WTC11 (cell line): ENCODE measurements at regions not wholly inside any gene's neighbourhood (a gene's known extent, or its start where the extent isn't known, plus 50 kb on each side); places are given as distances from the start of the nearest gene placed in this dataset.

ENCODE experiments used
- ATAC-seq: fragments of 200-7000 bp; cut with Tn5 transposase; 2 replicates; pipeline ENCODE4 v1.10.0; 2021; ENCODE audit warnings: mild to moderate bottlenecking, moderate library complexity
- CTCF ChIA-PET: fragments of 300-600 bp; sonication (Branson Sonifier 250); formaldehyde crosslinking; loops from one replicate; lab custom pipeline; 2021; ENCODE audit warnings: antibody characterized with exemption; lab: Charles Lee
- POLR2A ChIA-PET: fragments of 350-600 bp; sonication (Branson Sonifier 250); formaldehyde crosslinking; loops from one replicate; lab custom pipeline; 2021; ENCODE audit warnings: antibody characterized with exemption; lab: Charles Lee
- DNase-seq: peaks from one replicate; pipeline ENCODE4 v3.0.0; 2021; ENCODE audit warnings: low spot score
- H3K27ac Mint-ChIP-seq: 2 replicates; pipeline ENCODE4 v1.8.0; 2021; ENCODE audit warnings: mixed read lengths
- H3K27me3 Mint-ChIP-seq: 2 replicates; pipeline ENCODE4 v1.8.0; 2021; ENCODE audit warnings: low read depth, mild to moderate bottlenecking, moderate library complexity, mixed read lengths
- H3K36me3 Mint-ChIP-seq: 2 replicates; pipeline ENCODE4 v1.8.0; 2021; ENCODE audit warnings: mixed read lengths
- H3K4me1 Mint-ChIP-seq: 2 replicates; pipeline ENCODE4 v1.8.0; 2022; ENCODE audit warnings: mixed read lengths
- H3K4me3 Mint-ChIP-seq: 2 replicates; pipeline ENCODE4 v1.8.0; 2021; ENCODE audit warnings: mild to moderate bottlenecking, moderate library complexity, mixed read lengths
- H3K9me3 Mint-ChIP-seq: 2 replicates; pipeline ENCODE4 v1.8.0; 2021; ENCODE audit warnings: mixed read lengths
- ARID4B ChIP-seq: sonication (generic); formaldehyde crosslinking; IDR thresholded peaks from 2 replicates; pipeline ENCODE4 v1.8.0; 2023; ENCODE audit warnings: missing genetic modification reagents, mild to moderate bottlenecking, borderline replicate concordance
- CREB1 ChIP-seq: sonication (generic); formaldehyde crosslinking; IDR thresholded peaks from 2 replicates; pipeline ENCODE4 v1.8.0; 2023; ENCODE audit warnings: mild to moderate bottlenecking, missing genetic modification reagents
- CREM ChIP-seq: sonication (generic); formaldehyde crosslinking; IDR thresholded peaks from 2 replicates; pipeline ENCODE4 v1.8.1; 2022; ENCODE audit warnings: mild to moderate bottlenecking, missing genetic modification reagents, moderate library complexity
- FOXJ3 ChIP-seq: sonication (generic); formaldehyde crosslinking; IDR thresholded peaks from 2 replicates; pipeline ENCODE4 v1.9.0; 2021; ENCODE audit warnings: missing genetic modification reagents, mild to moderate bottlenecking, borderline replicate concordance
- KAT7 ChIP-seq: sonication (generic); formaldehyde crosslinking; IDR thresholded peaks from 2 replicates; pipeline ENCODE4 v1.8.1; 2023; ENCODE audit warnings: missing genetic modification reagents, mild to moderate bottlenecking, borderline replicate concordance
- MAX ChIP-seq: sonication (generic); formaldehyde crosslinking; IDR thresholded peaks from 2 replicates; pipeline ENCODE4 v1.8.0; 2022; ENCODE audit warnings: mild to moderate bottlenecking, missing genetic modification reagents
- MLX ChIP-seq: sonication (generic); formaldehyde crosslinking; IDR thresholded peaks from 2 replicates; pipeline ENCODE4 v1.8.1; 2023; ENCODE audit warnings: mild to moderate bottlenecking, missing genetic modification reagents, moderate library complexity
- MXD4 ChIP-seq: fragments of 250-450 bp; sonication (Bioruptor Pico); IDR thresholded peaks from 2 replicates; pipeline ENCODE4 v1.8.0; 2021; ENCODE audit warnings: mild to moderate bottlenecking, moderate library complexity, borderline replicate concordance
- NFE2L1 ChIP-seq: sonication (generic); formaldehyde crosslinking; IDR thresholded peaks from 2 replicates; pipeline ENCODE4 v1.8.1; 2023; ENCODE audit warnings: missing genetic modification reagents
- OVOL2 ChIP-seq: fragments of 250-450 bp; sonication (Bioruptor Pico); IDR thresholded peaks from 2 replicates; pipeline ENCODE4 v1.9.0; 2021; ENCODE audit warnings: mild to moderate bottlenecking, borderline replicate concordance
- PRRX2 ChIP-seq: fragments of 250-450 bp; sonication (Bioruptor Pico); IDR thresholded peaks from 2 replicates; pipeline ENCODE4 v1.8.0; 2021; ENCODE audit warnings: mild to moderate bottlenecking
- SOX15 ChIP-seq: fragments of 250-450 bp; sonication (Bioruptor Pico); IDR thresholded peaks from 2 replicates; pipeline ENCODE4 v1.9.0; 2021; ENCODE audit warnings: mild to moderate bottlenecking
- TEAD1 ChIP-seq: sonication (generic); formaldehyde crosslinking; IDR thresholded peaks from 2 replicates; pipeline ENCODE4 v1.8.0; 2022; ENCODE audit warnings: mild to moderate bottlenecking, missing genetic modification reagents
- ZNF138 ChIP-seq: sonication (generic); formaldehyde crosslinking; conservative IDR thresholded peaks from 2 replicates; pipeline ENCODE4 v1.8.1; 2022; ENCODE audit warnings: mild to moderate bottlenecking, moderate library complexity, missing genetic modification reagents
- ZNF263 ChIP-seq: sonication (generic); formaldehyde crosslinking; IDR thresholded peaks from 2 replicates; pipeline ENCODE4 v1.8.1; 2022; ENCODE audit warnings: low read depth, mild to moderate bottlenecking, moderate library complexity, missing genetic modification reagents
- ZNF416 ChIP-seq: fragments of 250-450 bp; sonication (Bioruptor Pico); IDR thresholded peaks from 2 replicates; pipeline ENCODE4 v1.9.0; 2021; ENCODE audit warnings: mild to moderate bottlenecking, inconsistent platforms
- TF ChIP-seq, protein P1 (sequence below): fragments of 250-450 bp; sonication (Bioruptor Pico); IDR thresholded peaks from 2 replicates; pipeline ENCODE4 v1.9.0; 2021; ENCODE audit warnings: mild to moderate bottlenecking, borderline replicate concordance
- TF ChIP-seq, protein P2 (sequence below): sonication (generic); formaldehyde crosslinking; IDR thresholded peaks from 2 replicates; pipeline ENCODE4 v1.8.1; 2023; ENCODE audit warnings: mild to moderate bottlenecking, moderate library complexity, missing genetic modification reagents
- TF ChIP-seq, protein P3 (sequence below): sonication (generic); formaldehyde crosslinking; IDR thresholded peaks from 2 replicates; pipeline ENCODE4 v1.8.1; 2022; ENCODE audit warnings: low read depth, missing genetic modification reagents, borderline replicate concordance
- TF ChIP-seq, protein P4 (sequence below): fragments of 250-450 bp; sonication (Bioruptor Pico); IDR thresholded peaks from 2 replicates; pipeline ENCODE4 v2.1.2; 2022; ENCODE audit warnings: mild to moderate bottlenecking, moderate library complexity

DNA sequence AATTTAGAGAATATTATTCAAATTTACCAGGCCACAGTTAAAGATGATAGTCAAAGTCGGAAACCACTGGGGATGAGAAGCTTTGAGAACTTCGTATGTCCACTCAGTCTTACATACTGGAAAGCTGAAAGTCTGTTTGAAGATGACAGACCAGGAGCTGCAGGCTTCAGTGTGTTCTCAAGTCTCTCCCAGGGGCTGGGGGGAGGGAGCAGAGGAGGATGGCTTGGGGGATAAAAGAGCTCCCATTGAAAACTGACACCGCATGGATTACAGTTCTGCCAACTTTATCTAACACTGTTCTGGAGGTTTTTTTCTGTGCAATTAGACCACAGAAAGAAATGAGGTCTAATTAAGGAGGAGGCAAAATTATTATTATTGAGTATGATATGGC, 170.5 kb upstream of the ALKAL2 start (continued):
- TF ChIP-seq, protein P1, sequence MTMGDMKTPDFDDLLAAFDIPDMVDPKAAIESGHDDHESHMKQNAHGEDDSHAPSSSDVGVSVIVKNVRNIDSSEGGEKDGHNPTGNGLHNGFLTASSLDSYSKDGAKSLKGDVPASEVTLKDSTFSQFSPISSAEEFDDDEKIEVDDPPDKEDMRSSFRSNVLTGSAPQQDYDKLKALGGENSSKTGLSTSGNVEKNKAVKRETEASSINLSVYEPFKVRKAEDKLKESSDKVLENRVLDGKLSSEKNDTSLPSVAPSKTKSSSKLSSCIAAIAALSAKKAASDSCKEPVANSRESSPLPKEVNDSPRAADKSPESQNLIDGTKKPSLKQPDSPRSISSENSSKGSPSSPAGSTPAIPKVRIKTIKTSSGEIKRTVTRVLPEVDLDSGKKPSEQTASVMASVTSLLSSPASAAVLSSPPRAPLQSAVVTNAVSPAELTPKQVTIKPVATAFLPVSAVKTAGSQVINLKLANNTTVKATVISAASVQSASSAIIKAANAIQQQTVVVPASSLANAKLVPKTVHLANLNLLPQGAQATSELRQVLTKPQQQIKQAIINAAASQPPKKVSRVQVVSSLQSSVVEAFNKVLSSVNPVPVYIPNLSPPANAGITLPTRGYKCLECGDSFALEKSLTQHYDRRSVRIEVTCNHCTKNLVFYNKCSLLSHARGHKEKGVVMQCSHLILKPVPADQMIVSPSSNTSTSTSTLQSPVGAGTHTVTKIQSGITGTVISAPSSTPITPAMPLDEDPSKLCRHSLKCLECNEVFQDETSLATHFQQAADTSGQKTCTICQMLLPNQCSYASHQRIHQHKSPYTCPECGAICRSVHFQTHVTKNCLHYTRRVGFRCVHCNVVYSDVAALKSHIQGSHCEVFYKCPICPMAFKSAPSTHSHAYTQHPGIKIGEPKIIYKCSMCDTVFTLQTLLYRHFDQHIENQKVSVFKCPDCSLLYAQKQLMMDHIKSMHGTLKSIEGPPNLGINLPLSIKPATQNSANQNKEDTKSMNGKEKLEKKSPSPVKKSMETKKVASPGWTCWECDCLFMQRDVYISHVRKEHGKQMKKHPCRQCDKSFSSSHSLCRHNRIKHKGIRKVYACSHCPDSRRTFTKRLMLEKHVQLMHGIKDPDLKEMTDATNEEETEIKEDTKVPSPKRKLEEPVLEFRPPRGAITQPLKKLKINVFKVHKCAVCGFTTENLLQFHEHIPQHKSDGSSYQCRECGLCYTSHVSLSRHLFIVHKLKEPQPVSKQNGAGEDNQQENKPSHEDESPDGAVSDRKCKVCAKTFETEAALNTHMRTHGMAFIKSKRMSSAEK (CRISPR knock-in tag): no peak
- TF ChIP-seq NFE2L1 (CRISPR knock-in tag) (no peak), ZNF416 (no peak), SOX15 (CRISPR knock-in tag) (no peak), ZNF138 (no peak), FOXJ3 (CRISPR knock-in tag) (no peak)

DNA sequence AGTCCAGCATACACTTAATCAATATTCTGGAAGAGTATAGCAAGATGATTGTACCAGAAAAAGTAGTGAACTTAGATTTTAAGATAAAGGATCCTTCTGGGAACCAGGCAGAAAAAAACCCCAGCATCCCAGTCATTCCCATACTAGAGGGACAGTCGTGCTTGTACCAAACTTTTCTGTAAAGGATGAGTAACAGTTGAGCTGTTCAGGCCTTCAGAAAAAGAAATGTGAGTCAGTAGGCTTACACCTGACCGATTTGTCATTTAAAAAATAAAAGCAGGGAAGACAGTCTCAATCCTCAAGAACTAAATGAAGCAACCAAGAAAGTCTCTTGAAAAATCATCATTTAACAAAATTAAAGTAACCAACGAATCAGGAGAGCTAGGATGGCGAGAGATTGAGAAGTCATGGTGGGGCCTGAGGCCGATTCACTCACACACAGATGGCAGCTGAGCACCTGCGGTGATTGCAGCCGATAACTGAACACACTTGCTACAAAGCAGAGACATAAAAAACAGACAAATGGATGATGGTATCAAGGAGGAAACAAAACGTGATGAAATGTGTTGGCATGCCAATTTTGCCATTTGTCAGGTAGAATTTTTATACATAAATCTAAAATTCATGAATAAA, 170.0 kb upstream of the ALKAL2 start:
- H3K4me3 Mint-ChIP-seq: no peak overlapping the region
- no peak for DNase-seq
- no peaks in the 10 kb centered on the region for H3K9me3 Mint-ChIP-seq
- peaks cover 17% of the 10 kb centered on the region for H3K4me1 Mint-ChIP-seq
- no peaks in the 10 kb centered on the region for H3K36me3 Mint-ChIP-seq
- CTCF ChIA-PET: interaction anchor here (1.0 to 2.1 kb wide), 3 partner anchors 11 to 169 kb away, joined by 3 to 7 read pairs (median 5); no protein-coding TSS in a partner anchor
- H3K27me3 Mint-ChIP-seq: no peaks in the 10 kb centered on the region; the same call in 1 of the 2 replicates
- H3K27ac Mint-ChIP-seq: no peak overlapping the region
- TF ChIP-seq FOXJ3 (CRISPR knock-in tag): no peak
- TF ChIP-seq, protein P2, sequence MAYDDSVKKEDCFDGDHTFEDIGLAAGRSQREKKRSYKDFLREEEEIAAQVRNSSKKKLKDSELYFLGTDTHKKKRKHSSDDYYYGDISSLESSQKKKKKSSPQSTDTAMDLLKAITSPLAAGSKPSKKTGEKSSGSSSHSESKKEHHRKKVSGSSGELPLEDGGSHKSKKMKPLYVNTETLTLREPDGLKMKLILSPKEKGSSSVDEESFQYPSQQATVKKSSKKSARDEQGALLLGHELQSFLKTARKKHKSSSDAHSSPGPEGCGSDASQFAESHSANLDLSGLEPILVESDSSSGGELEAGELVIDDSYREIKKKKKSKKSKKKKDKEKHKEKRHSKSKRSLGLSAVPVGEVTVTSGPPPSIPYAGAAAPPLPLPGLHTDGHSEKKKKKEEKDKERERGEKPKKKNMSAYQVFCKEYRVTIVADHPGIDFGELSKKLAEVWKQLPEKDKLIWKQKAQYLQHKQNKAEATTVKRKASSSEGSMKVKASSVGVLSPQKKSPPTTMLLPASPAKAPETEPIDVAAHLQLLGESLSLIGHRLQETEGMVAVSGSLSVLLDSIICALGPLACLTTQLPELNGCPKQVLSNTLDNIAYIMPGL (CRISPR knock-in tag): no peak
- TF ChIP-seq NFE2L1 (CRISPR knock-in tag): no peak
- TF ChIP-seq, protein P3, sequence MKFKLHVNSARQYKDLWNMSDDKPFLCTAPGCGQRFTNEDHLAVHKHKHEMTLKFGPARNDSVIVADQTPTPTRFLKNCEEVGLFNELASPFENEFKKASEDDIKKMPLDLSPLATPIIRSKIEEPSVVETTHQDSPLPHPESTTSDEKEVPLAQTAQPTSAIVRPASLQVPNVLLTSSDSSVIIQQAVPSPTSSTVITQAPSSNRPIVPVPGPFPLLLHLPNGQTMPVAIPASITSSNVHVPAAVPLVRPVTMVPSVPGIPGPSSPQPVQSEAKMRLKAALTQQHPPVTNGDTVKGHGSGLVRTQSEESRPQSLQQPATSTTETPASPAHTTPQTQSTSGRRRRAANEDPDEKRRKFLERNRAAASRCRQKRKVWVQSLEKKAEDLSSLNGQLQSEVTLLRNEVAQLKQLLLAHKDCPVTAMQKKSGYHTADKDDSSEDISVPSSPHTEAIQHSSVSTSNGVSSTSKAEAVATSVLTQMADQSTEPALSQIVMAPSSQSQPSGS: no peak
- TF ChIP-seq CREM (CRISPR knock-in tag): no peak
- TF ChIP-seq PRRX2 (CRISPR knock-in tag): no peak
- TF ChIP-seq ZNF263: no peak
- no peak for TF ChIP-seq MXD4 (CRISPR knock-in tag)
- no peak for TF ChIP-seq MLX (CRISPR knock-in tag)
- no peak for TF ChIP-seq ARID4B (CRISPR knock-in tag)
- TF ChIP-seq OVOL2 (CRISPR knock-in tag): no peak
- TF ChIP-seq, protein P4, sequence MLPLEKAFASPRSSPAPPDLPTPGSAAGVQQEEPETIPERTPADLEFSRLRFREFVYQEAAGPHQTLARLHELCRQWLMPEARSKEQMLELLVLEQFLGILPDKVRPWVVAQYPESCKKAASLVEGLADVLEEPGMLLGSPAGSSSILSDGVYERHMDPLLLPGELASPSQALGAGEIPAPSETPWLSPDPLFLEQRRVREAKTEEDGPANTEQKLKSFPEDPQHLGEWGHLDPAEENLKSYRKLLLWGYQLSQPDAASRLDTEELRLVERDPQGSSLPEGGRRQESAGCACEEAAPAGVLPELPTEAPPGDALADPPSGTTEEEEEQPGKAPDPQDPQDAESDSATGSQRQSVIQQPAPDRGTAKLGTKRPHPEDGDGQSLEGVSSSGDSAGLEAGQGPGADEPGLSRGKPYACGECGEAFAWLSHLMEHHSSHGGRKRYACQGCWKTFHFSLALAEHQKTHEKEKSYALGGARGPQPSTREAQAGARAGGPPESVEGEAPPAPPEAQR (CRISPR knock-in tag): no peak
- no peak for TF ChIP-seq TEAD1 (CRISPR knock-in tag)
- TF ChIP-seq CREB1 (CRISPR knock-in tag): no peak
- no peak for TF ChIP-seq KAT7 (CRISPR knock-in tag)
- TF ChIP-seq ZNF416: no peak
- no peak for TF ChIP-seq MAX (CRISPR knock-in tag)
- POLR2A ChIA-PET: no interaction called here
- no peak for ATAC-seq
